ENCODE measurements at regions not wholly inside any gene's neighbourhood (a gene's known extent, or its start where the extent isn't known, plus 50 kb on each side); places are given as distances from the start of the nearest gene placed in this dataset.

GRCh38 chr6:133055441-133055966 lies 185.7 kb upstream of the EYA4 start:
- Histone ChIP-seq H3K36me3 (ENCODE audit: control insufficient read depth in 1 of 2, insufficient read depth in 2 of 2, low read length in 2 of 2) (no peaks in the 10 kb centered on the region), H3K27ac (ENCODE audit: low read length) (no peak overlapping the region), H3K4me3 (ENCODE audit: low read depth in 1 of 2, low read length in 2 of 2) (no peak overlapping the region), H3K9me3 (ENCODE audit: control insufficient read depth in 1 of 2, low read length in 2 of 2) (no peaks in the 10 kb centered on the region), H3K27me3 (ENCODE audit: low read depth, low read length) (no peaks in the 10 kb centered on the region), H3K4me1 (ENCODE audit: control insufficient read depth in 1 of 2, insufficient read depth in 2 of 2, low read length in 2 of 2) (no peaks in the 10 kb centered on the region)

- Histone ChIP-seq H3K36me3 (ENCODE audit: control insufficient read depth in 1 of 2, insufficient read depth in 2 of 2, low read length in 2 of 2) (no peaks in the 10 kb centered on the region), H3K27me3 (ENCODE audit: low read depth, low read length) (no peaks in the 10 kb centered on the region), H3K9me3 (ENCODE audit: control insufficient read depth in 1 of 2, low read length in 2 of 2) (no peaks in the 10 kb centered on the region), H3K27ac (ENCODE audit: low read length) (no peak overlapping the region), H3K4me3 (ENCODE audit: low read depth in 1 of 2, low read length in 2 of 2) (no peak overlapping the region), H3K4me1 (ENCODE audit: control insufficient read depth in 1 of 2, insufficient read depth in 2 of 2, low read length in 2 of 2) (no peaks in the 10 kb centered on the region)
Measured at GRCh38 chr6:133057352-133057751, 183.8 kb upstream of the EYA4 start.

GRCh38 chr6:133062077-133062476 lies 179.1 kb upstream of the EYA4 start:
- Histone ChIP-seq H3K27me3 (ENCODE audit: low read depth, low read length) (no peaks in the 10 kb centered on the region), H3K9me3 (ENCODE audit: control insufficient read depth in 1 of 2, low read length in 2 of 2) (no peaks in the 10 kb centered on the region), H3K27ac (ENCODE audit: low read length) (no peak overlapping the region), H3K4me1 (ENCODE audit: control insufficient read depth in 1 of 2, insufficient read depth in 2 of 2, low read length in 2 of 2) (peaks cover 0 to 7% of the 10 kb centered on the region in 2 donors), H3K4me3 (ENCODE audit: low read depth in 1 of 2, low read length in 2 of 2) (no peak overlapping the region), H3K36me3 (ENCODE audit: control insufficient read depth in 1 of 2, insufficient read depth in 2 of 2, low read length in 2 of 2) (no peaks in the 10 kb centered on the region)

- Histone ChIP-seq H3K4me3 (ENCODE audit: low read depth in 1 of 2, low read length in 2 of 2) (no peak overlapping the region), H3K9me3 (ENCODE audit: control insufficient read depth in 1 of 2, low read length in 2 of 2) (no peaks in the 10 kb centered on the region), H3K27ac (ENCODE audit: low read length) (no peak overlapping the region), H3K27me3 (ENCODE audit: low read depth, low read length) (no peaks in the 10 kb centered on the region), H3K4me1 (ENCODE audit: control insufficient read depth in 1 of 2, insufficient read depth in 2 of 2, low read length in 2 of 2) (peaks cover 0 to 7% of the 10 kb centered on the region in 2 donors), H3K36me3 (ENCODE audit: control insufficient read depth in 1 of 2, insufficient read depth in 2 of 2, low read length in 2 of 2) (no peaks in the 10 kb centered on the region)
Measured at GRCh38 chr6:133062696-133063306, 178.4 kb upstream of the EYA4 start.

- Histone ChIP-seq H3K36me3 (ENCODE audit: control insufficient read depth in 1 of 2, insufficient read depth in 2 of 2, low read length in 2 of 2) (no peaks in the 10 kb centered on the region), H3K4me3 (ENCODE audit: low read depth in 1 of 2, low read length in 2 of 2) (no peak overlapping the region), H3K27ac (ENCODE audit: low read length) (no peak overlapping the region), H3K9me3 (ENCODE audit: control insufficient read depth in 1 of 2, low read length in 2 of 2) (no peaks in the 10 kb centered on the region), H3K4me1 (ENCODE audit: control insufficient read depth in 1 of 2, insufficient read depth in 2 of 2, low read length in 2 of 2) (peaks cover 0 to 4% of the 10 kb centered on the region in 2 donors), H3K27me3 (ENCODE audit: low read depth, low read length) (no peaks in the 10 kb centered on the region)
Measured at GRCh38 chr6:133067960-133068359, 173.2 kb upstream of the EYA4 start.

- Histone ChIP-seq H3K36me3 (ENCODE audit: control insufficient read depth in 1 of 2, insufficient read depth in 2 of 2, low read length in 2 of 2) (no peaks in the 10 kb centered on the region), H3K4me1 (ENCODE audit: control insufficient read depth in 1 of 2, insufficient read depth in 2 of 2, low read length in 2 of 2) (no peaks in the 10 kb centered on the region), H3K27ac (ENCODE audit: low read length) (no peak overlapping the region), H3K27me3 (ENCODE audit: low read depth, low read length) (no peaks in the 10 kb centered on the region), H3K9me3 (ENCODE audit: control insufficient read depth in 1 of 2, low read length in 2 of 2) (no peaks in the 10 kb centered on the region), H3K4me3 (ENCODE audit: low read depth in 1 of 2, low read length in 2 of 2) (no peak overlapping the region)
Measured at GRCh38 chr6:133070410-133071043, 170.6 kb upstream of the EYA4 start.

- H3K27ac ChIP-seq (ENCODE audit: low read length): no peak overlapping the region
- no peaks in the 10 kb centered on the region for H3K9me3 ChIP-seq (ENCODE audit: control insufficient read depth in 1 of 2, low read length in 2 of 2)
- no peaks in the 10 kb centered on the region for H3K27me3 ChIP-seq (ENCODE audit: low read depth, low read length)
- H3K4me3 ChIP-seq (ENCODE audit: low read depth in 1 of 2, low read length in 2 of 2): no peak overlapping the region
- no peaks in the 10 kb centered on the region for H3K4me1 ChIP-seq (ENCODE audit: control insufficient read depth in 1 of 2, insufficient read depth in 2 of 2, low read length in 2 of 2)
- H3K36me3 ChIP-seq (ENCODE audit: control insufficient read depth in 1 of 2, insufficient read depth in 2 of 2, low read length in 2 of 2): no peaks in the 10 kb centered on the region
Measured at GRCh38 chr6:133079901-133080300, 161.3 kb upstream of the EYA4 start.

- no peak overlapping the region for H3K27ac ChIP-seq (ENCODE audit: low read length)
- H3K4me3 ChIP-seq (ENCODE audit: low read depth in 1 of 2, low read length in 2 of 2): no peak overlapping the region
- H3K9me3 ChIP-seq (ENCODE audit: control insufficient read depth in 1 of 2, low read length in 2 of 2): no peaks in the 10 kb centered on the region
- no peaks in the 10 kb centered on the region for H3K36me3 ChIP-seq (ENCODE audit: control insufficient read depth in 1 of 2, insufficient read depth in 2 of 2, low read length in 2 of 2)
- no peaks in the 10 kb centered on the region for H3K27me3 ChIP-seq (ENCODE audit: low read depth, low read length)
- H3K4me1 ChIP-seq (ENCODE audit: control insufficient read depth in 1 of 2, insufficient read depth in 2 of 2, low read length in 2 of 2): no peaks in the 10 kb centered on the region
Measured at GRCh38 chr6:133083248-133083967, 157.7 kb upstream of the EYA4 start.

GRCh38 chr6:133085471-133085870 lies 155.7 kb upstream of the EYA4 start:
- H3K27ac ChIP-seq (ENCODE audit: low read length): no peak overlapping the region
- H3K4me1 ChIP-seq (ENCODE audit: control insufficient read depth in 1 of 2, insufficient read depth in 2 of 2, low read length in 2 of 2): no peaks in the 10 kb centered on the region
- no peaks in the 10 kb centered on the region for H3K9me3 ChIP-seq (ENCODE audit: control insufficient read depth in 1 of 2, low read length in 2 of 2)
- H3K4me3 ChIP-seq (ENCODE audit: low read depth in 1 of 2, low read length in 2 of 2): no peak overlapping the region
- no peaks in the 10 kb centered on the region for H3K36me3 ChIP-seq (ENCODE audit: control insufficient read depth in 1 of 2, insufficient read depth in 2 of 2, low read length in 2 of 2)
- H3K27me3 ChIP-seq (ENCODE audit: low read depth, low read length): no peaks in the 10 kb centered on the region

GRCh38 chr6:133085896-133086295 lies 155.3 kb upstream of the EYA4 start:
- Histone ChIP-seq H3K9me3 (ENCODE audit: control insufficient read depth in 1 of 2, low read length in 2 of 2) (no peaks in the 10 kb centered on the region), H3K4me1 (ENCODE audit: control insufficient read depth in 1 of 2, insufficient read depth in 2 of 2, low read length in 2 of 2) (no peaks in the 10 kb centered on the region), H3K36me3 (ENCODE audit: control insufficient read depth in 1 of 2, insufficient read depth in 2 of 2, low read length in 2 of 2) (no peaks in the 10 kb centered on the region), H3K27me3 (ENCODE audit: low read depth, low read length) (no peaks in the 10 kb centered on the region), H3K4me3 (ENCODE audit: low read depth in 1 of 2, low read length in 2 of 2) (no peak overlapping the region), H3K27ac (ENCODE audit: low read length) (no peak overlapping the region)

GRCh38 chr6:133088931-133089695 lies 152.0 kb upstream of the EYA4 start:
- H3K36me3 ChIP-seq (ENCODE audit: control insufficient read depth in 1 of 2, insufficient read depth in 2 of 2, low read length in 2 of 2): no peaks in the 10 kb centered on the region
- no peak overlapping the region for H3K27ac ChIP-seq (ENCODE audit: low read length)
- no peak overlapping the region for H3K4me3 ChIP-seq (ENCODE audit: low read depth in 1 of 2, low read length in 2 of 2)
- no peaks in the 10 kb centered on the region for H3K27me3 ChIP-seq (ENCODE audit: low read depth, low read length)
- no peaks in the 10 kb centered on the region for H3K9me3 ChIP-seq (ENCODE audit: control insufficient read depth in 1 of 2, low read length in 2 of 2)
- no peaks in the 10 kb centered on the region for H3K4me1 ChIP-seq (ENCODE audit: control insufficient read depth in 1 of 2, insufficient read depth in 2 of 2, low read length in 2 of 2)

Data from muscle layer of duodenum (tissue), 2 donors.